ENCODE measurements at regions not wholly inside any gene's neighbourhood (a gene's known extent, or its start where the extent isn't known, plus 50 kb on each side); places are given as distances from the start of the nearest gene placed in this dataset.

GRCh38 chr3:674116-674515 lies 418.7 kb upstream of the CNTN6 start:
- Histone ChIP-seq H3K4me2 (ENCODE audit: low read depth, low read length, poor library complexity, severe bottlenecking) (no peak overlapping the region), H4K20me1 (ENCODE audit: low read depth, low read length) (0 out of 2 replicates have a peak, but pooled peaks cover 4% of the 10 kb centered on the region), H3K4me3 (ENCODE audit: insufficient read depth, low read length, poor library complexity, severe bottlenecking) (no peak overlapping the region), H3F3A (ENCODE audit: insufficient read depth) (no peaks in the 10 kb centered on the region), H3K9me2 (replicated peaks; ENCODE audit: insufficient read depth, low read length) (no peaks in the 10 kb centered on the region), H3K9me3 (ENCODE audit: insufficient read depth, low read length) (no peaks in the 10 kb centered on the region), H3K79me2 (ENCODE audit: insufficient read depth, low read length) (no peaks in the 10 kb centered on the region), H3K36me3 (ENCODE audit: low read length) (no peaks in the 10 kb centered on the region), H2AFZ (ENCODE audit: low read depth, low read length, severe bottlenecking) (no peak overlapping the region), H3K27me3 (ENCODE audit: low read length) (no peaks in the 10 kb centered on the region), H3K9ac (ENCODE audit: low read length) (no peak overlapping the region), H3K27ac (ENCODE audit: low read depth, low read length) (no peak overlapping the region)
- TF ChIP-seq EZH2phosphoT487 (conservative IDR thresholded peaks at IDR 0.05; ENCODE audit: low read length) (no peak), CTCF (IDR thresholded peaks at IDR 0.05; ENCODE audit: insufficient read depth, low read length, poor library complexity, severe bottlenecking) (no peak)

- Histone ChIP-seq H4K20me1 (ENCODE audit: low read depth, low read length) (0 out of 2 replicates have a peak, but pooled peaks cover 4% of the 10 kb centered on the region), H3F3A (ENCODE audit: insufficient read depth) (no peaks in the 10 kb centered on the region), H3K9me2 (replicated peaks; ENCODE audit: insufficient read depth, low read length) (no peaks in the 10 kb centered on the region), H3K4me2 (ENCODE audit: low read depth, low read length, poor library complexity, severe bottlenecking) (no peak overlapping the region), H3K36me3 (ENCODE audit: low read length) (no peaks in the 10 kb centered on the region), H3K27me3 (ENCODE audit: low read length) (no peaks in the 10 kb centered on the region), H3K9ac (ENCODE audit: low read length) (no peak overlapping the region), H3K4me3 (ENCODE audit: insufficient read depth, low read length, poor library complexity, severe bottlenecking) (no peak overlapping the region), H2AFZ (ENCODE audit: low read depth, low read length, severe bottlenecking) (no peak overlapping the region), H3K79me2 (ENCODE audit: insufficient read depth, low read length) (no peaks in the 10 kb centered on the region), H3K27ac (ENCODE audit: low read depth, low read length) (no peak overlapping the region), H3K9me3 (ENCODE audit: insufficient read depth, low read length) (no peaks in the 10 kb centered on the region)
- TF ChIP-seq EZH2phosphoT487 (conservative IDR thresholded peaks at IDR 0.05; ENCODE audit: low read length) (no peak), CTCF (IDR thresholded peaks at IDR 0.05; ENCODE audit: insufficient read depth, low read length, poor library complexity, severe bottlenecking) (no peak)
These were observed 417.0 kb upstream of the CNTN6 start for GRCh38 chr3:675846-676245.

GRCh38 chr3:683770-684169 lies 409.1 kb upstream of the CNTN6 start:
- Histone ChIP-seq H3K9ac (ENCODE audit: low read length) (no peak overlapping the region), H3K9me2 (replicated peaks; ENCODE audit: insufficient read depth, low read length) (no peaks in the 10 kb centered on the region), H3K27me3 (ENCODE audit: low read length) (no peaks in the 10 kb centered on the region), H3F3A (ENCODE audit: insufficient read depth) (no peaks in the 10 kb centered on the region), H3K36me3 (ENCODE audit: low read length) (no peaks in the 10 kb centered on the region), H3K79me2 (ENCODE audit: insufficient read depth, low read length) (no peaks in the 10 kb centered on the region), H2AFZ (ENCODE audit: low read depth, low read length, severe bottlenecking) (no peak overlapping the region), H3K4me2 (ENCODE audit: low read depth, low read length, poor library complexity, severe bottlenecking) (no peak overlapping the region), H4K20me1 (ENCODE audit: low read depth, low read length) (no peaks in the 10 kb centered on the region), H3K9me3 (ENCODE audit: insufficient read depth, low read length) (no peaks in the 10 kb centered on the region), H3K4me3 (ENCODE audit: insufficient read depth, low read length, poor library complexity, severe bottlenecking) (no peak overlapping the region), H3K27ac (ENCODE audit: low read depth, low read length) (no peak overlapping the region)
- no peak for TF ChIP-seq EZH2phosphoT487 (conservative IDR thresholded peaks at IDR 0.05; ENCODE audit: low read length)
- TF ChIP-seq CTCF (IDR thresholded peaks at IDR 0.05; ENCODE audit: insufficient read depth, low read length, poor library complexity, severe bottlenecking): no peak
